ENCODE measurements at regions not wholly inside any gene's neighbourhood (a gene's known extent, or its start where the extent isn't known, plus 50 kb on each side); places are given as distances from the start of the nearest gene placed in this dataset.

DNA sequence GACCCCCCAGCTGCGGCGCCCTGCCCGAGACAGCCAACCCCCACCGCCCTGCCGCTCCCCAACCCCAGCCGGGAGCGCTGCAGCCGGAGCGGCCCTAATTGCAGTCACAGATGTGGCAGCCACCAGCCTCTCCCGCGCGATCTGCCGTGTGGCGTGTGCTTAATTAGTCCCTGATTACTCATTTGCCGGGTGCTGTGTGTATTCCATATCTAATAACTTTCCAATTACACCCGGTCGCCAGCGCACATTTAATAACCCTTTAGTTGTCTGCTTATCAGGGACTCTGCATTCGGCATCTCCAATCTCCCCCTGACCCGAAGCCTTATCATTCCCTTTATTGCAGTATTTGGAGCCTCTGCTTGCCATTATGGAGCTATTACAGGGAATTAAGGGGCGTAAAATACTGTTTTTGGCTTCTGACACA, 236.7 kb upstream of the CIBAR2 start:
- no peak for DNase-seq (ENCODE audit: low read depth in 1 of 2, low spot score in 1 of 2)
- TF ChIP-seq, protein P1, sequence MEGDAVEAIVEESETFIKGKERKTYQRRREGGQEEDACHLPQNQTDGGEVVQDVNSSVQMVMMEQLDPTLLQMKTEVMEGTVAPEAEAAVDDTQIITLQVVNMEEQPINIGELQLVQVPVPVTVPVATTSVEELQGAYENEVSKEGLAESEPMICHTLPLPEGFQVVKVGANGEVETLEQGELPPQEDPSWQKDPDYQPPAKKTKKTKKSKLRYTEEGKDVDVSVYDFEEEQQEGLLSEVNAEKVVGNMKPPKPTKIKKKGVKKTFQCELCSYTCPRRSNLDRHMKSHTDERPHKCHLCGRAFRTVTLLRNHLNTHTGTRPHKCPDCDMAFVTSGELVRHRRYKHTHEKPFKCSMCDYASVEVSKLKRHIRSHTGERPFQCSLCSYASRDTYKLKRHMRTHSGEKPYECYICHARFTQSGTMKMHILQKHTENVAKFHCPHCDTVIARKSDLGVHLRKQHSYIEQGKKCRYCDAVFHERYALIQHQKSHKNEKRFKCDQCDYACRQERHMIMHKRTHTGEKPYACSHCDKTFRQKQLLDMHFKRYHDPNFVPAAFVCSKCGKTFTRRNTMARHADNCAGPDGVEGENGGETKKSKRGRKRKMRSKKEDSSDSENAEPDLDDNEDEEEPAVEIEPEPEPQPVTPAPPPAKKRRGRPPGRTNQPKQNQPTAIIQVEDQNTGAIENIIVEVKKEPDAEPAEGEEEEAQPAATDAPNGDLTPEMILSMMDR (IDR thresholded peaks at IDR 0.05; ENCODE audit: low read depth, low read length), result no peak
- no peak overlapping the region for H3K27ac ChIP-seq

DNA sequence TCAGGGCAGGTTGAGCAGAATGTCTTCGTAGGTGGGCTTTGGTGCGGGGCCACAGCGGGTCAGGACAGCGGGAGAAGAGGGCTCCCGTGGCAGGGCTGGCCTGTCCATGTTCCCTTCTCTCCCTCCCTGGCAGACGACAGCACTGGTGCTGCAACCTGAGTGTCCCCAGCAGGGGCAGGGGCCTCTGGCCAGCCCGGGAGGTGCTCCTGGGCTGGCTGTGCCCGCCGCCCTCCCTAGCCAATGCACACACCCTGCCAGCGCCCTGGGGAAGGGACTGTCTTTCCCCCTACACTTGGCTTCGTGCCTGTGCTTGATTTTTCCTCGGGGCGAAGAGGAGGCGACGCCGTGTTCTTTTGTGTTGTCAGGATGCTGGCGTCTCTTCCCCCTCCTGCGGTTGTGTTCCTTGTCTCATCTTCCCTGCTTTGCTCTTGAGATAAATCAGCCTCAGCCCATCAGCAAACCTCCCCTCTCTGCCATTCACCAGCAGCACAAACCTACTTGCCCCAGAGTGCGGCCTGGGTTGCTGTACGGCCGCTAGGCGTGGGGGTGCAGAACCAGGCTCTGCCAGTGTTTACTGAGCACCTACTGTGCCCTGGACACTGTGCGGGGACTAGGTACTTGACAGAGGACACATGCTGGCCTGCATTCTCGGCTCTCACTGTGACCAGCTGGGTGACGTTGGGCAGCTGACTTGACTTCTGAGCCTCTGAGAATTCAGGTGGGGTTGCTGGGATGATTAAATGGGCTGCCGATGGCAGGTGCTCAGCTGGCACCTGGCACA, 237.3 kb upstream of the CIBAR2 start:
- H3K27ac ChIP-seq, result no peak overlapping the region
- TF ChIP-seq, protein P1 (IDR thresholded peaks at IDR 0.05; ENCODE audit: low read depth, low read length), result no peak

More for the DNA sequence above, 236.7 kb upstream of the CIBAR2 start:
- no peaks in the 10 kb centered on the region for H3K36me3 ChIP-seq
- no peaks in the 10 kb centered on the region for H3K27me3 ChIP-seq
- H3K4me1 ChIP-seq (ENCODE audit: low read depth), result peaks cover 7% of the 10 kb centered on the region
- H3K9me3 ChIP-seq (ENCODE audit: low read depth), result no peaks in the 10 kb centered on the region
- no peak overlapping the region for H3K4me3 ChIP-seq

DNA sequence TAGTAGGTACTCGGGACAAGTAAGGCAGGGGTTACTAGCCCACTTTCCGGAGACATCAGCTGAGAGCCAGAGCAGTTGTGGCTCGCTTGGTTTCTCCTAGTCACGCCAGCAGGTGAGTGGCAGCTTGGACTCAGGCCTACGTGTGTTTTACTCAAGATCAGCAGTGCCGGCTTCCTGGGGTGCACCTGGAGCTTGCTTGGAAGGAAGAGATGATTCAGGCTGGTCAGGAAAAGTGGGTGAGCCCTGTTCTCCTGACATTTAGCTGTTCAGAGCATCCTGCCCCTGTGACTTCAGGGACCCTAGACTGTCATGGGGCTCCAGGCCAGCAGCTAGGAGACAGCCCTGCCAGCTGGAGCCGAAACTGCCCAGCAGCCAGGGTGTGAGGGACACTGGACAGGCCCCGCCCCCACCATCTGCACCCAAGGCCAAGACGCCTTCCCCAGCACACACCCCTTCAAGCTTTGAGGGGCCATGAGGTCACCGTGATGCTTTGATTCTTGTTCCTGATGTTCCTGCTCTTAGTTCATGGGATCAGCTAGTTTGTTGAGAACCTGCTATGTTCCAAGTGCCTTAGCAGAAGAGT, 238.0 kb upstream of the CIBAR2 start:
- TF ChIP-seq, protein P1 (IDR thresholded peaks at IDR 0.05; ENCODE audit: low read depth, low read length), result no peak
- Histone ChIP-seq H3K36me3 (no peaks in the 10 kb centered on the region), H3K4me3 (no peak overlapping the region), H3K27ac (no peak overlapping the region), H3K9me3 (ENCODE audit: low read depth) (no peaks in the 10 kb centered on the region), H3K4me1 (ENCODE audit: low read depth) (peaks cover 10% of the 10 kb centered on the region), H3K27me3 (no peaks in the 10 kb centered on the region)
- no peak for DNase-seq (ENCODE audit: low read depth in 1 of 2, low spot score in 1 of 2)

More for the DNA sequence above, 237.3 kb upstream of the CIBAR2 start:
- Histone ChIP-seq H3K27me3 (no peaks in the 10 kb centered on the region), H3K4me3 (no peak overlapping the region), H3K4me1 (ENCODE audit: low read depth) (peaks cover 7% of the 10 kb centered on the region), H3K36me3 (no peaks in the 10 kb centered on the region), H3K9me3 (ENCODE audit: low read depth) (no peaks in the 10 kb centered on the region)
- DNase-seq (ENCODE audit: low read depth in 1 of 2, low spot score in 1 of 2), result no peak

DNA sequence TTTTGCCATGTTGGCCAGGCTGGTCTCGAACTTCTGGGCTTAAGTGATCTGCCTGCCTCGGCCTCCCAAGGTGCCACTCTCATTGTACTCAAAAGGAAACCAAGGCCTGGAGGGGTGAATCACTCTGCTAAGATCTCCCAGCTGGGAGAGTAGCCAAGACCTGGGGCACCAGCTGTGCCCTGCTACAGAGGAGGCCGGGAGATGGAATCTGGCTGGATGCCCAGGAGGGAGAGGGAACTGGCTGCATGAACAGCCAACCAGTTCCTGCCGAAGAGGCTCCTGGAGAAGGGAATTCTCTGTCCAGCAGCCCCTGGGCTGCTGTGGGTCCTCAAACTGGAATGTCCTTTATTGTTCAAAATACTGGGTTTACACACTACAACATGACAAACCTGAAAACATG, 238.7 kb upstream of the CIBAR2 start:
- H3K27ac ChIP-seq, result no peak overlapping the region
- H3K36me3 ChIP-seq, result no peaks in the 10 kb centered on the region
- H3K27me3 ChIP-seq, result no peaks in the 10 kb centered on the region
- DNase-seq (ENCODE audit: low read depth in 1 of 2, low spot score in 1 of 2), result peak; percentile 62 to 94
- no peaks in the 10 kb centered on the region for H3K9me3 ChIP-seq (ENCODE audit: low read depth)
- TF ChIP-seq, protein P1 (IDR thresholded peaks at IDR 0.05; ENCODE audit: low read depth, low read length), result no peak
- peaks cover 14% of the 10 kb centered on the region for H3K4me1 ChIP-seq (ENCODE audit: low read depth)
- H3K4me3 ChIP-seq, result no peak overlapping the region

DNA sequence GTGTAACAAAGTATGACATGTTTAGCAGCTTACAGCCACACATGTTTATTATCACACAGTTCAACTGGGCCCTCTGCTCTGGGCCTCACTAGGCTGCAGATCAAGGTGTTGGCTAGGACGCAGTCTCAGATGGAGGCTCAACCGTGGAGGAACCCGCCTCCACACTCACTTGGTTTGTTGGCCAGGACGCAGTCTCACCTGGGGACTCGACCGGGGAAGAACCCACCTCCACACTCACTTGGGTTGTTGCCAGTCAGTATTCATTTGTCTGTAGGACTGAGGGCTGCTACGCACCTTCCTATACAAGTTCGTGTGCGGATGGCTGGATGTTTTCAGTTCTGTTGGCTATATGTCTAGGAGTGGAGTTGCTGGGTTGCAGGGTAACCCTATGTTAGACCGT, 240.7 kb upstream of the CIBAR2 start:
- no peak for DNase-seq (ENCODE audit: low read depth in 1 of 2, low spot score in 1 of 2)
- no peaks in the 10 kb centered on the region for H3K27me3 ChIP-seq
- H3K9me3 ChIP-seq (ENCODE audit: low read depth), result no peaks in the 10 kb centered on the region
- no peaks in the 10 kb centered on the region for H3K36me3 ChIP-seq
- H3K4me3 ChIP-seq, result no peak overlapping the region
- H3K4me1 ChIP-seq (ENCODE audit: low read depth), result peaks cover 14% of the 10 kb centered on the region
- TF ChIP-seq, protein P1 (IDR thresholded peaks at IDR 0.05; ENCODE audit: low read depth, low read length), result no peak
- no peak overlapping the region for H3K27ac ChIP-seq
